HUES6 (cell line): ENCODE measurements at regions not wholly inside any gene's neighbourhood (a gene's known extent, or its start where the extent isn't known, plus 50 kb on each side); places are given as distances from the start of the nearest gene placed in this dataset.

ENCODE experiments used
- H3K27ac ChIP-seq: 2 replicates; pipeline ENCODE4 v1.7.0; 2013; ENCODE audit warnings: low read depth, mild to moderate bottlenecking, low read length, inconsistent platforms
- H3K27me3 ChIP-seq: 2 replicates; pipeline ENCODE4 v1.6.1; 2013; ENCODE audit warnings: low read length; ENCODE audit not compliant: control insufficient read depth, insufficient read depth
- H3K36me3 ChIP-seq: 2 replicates; pipeline ENCODE4 v1.6.1; 2013; ENCODE audit warnings: low read length; ENCODE audit not compliant: control insufficient read depth, insufficient read depth
- H3K4me1 ChIP-seq: 2 replicates; pipeline ENCODE4 v1.6.1; 2013; ENCODE audit warnings: low read length; ENCODE audit not compliant: control insufficient read depth, insufficient read depth
- H3K4me3 ChIP-seq: 2 replicates; pipeline ENCODE4 v1.5.1; 2013; ENCODE audit warnings: low read depth, low read length
- H3K9ac ChIP-seq: one replicate; pipeline ENCODE4 v1.6.1; 2013; ENCODE audit warnings: mild to moderate bottlenecking, low read length
- H3K9me3 ChIP-seq: 2 replicates; pipeline ENCODE4 v1.6.1; 2013; ENCODE audit warnings: low read depth, low read length; ENCODE audit not compliant: control insufficient read depth, insufficient read depth

GRCh38 chr5:63812693-63813092, 149.6 kb downstream of the HTR1A start:
- Histone ChIP-seq H3K9me3 (peaks cover 22% of the 10 kb centered on the region), H3K4me1 (no peaks in the 10 kb centered on the region), H3K27me3 (no peaks in the 10 kb centered on the region), H3K27ac (no peak overlapping the region), H3K36me3 (no peaks in the 10 kb centered on the region), H3K4me3 (no peak overlapping the region), H3K9ac (no peak overlapping the region)

GRCh38 chr5:63811961-63812360, 150.3 kb downstream of the HTR1A start:
- H3K27ac ChIP-seq: no peak overlapping the region

GRCh38 chr5:63811286-63811685, 151.0 kb downstream of the HTR1A start:
- H3K4me1 ChIP-seq: no peaks in the 10 kb centered on the region
- H3K27me3 ChIP-seq: no peaks in the 10 kb centered on the region
- H3K27ac ChIP-seq: no peak overlapping the region
- H3K36me3 ChIP-seq: no peaks in the 10 kb centered on the region
- H3K9ac ChIP-seq: no peak overlapping the region
- no peak overlapping the region for H3K4me3 ChIP-seq
- peaks cover 21% of the 10 kb centered on the region for H3K9me3 ChIP-seq

More at GRCh38 chr5:63811961-63812360, 150.3 kb downstream of the HTR1A start:
- Histone ChIP-seq H3K9me3 (peaks cover 22% of the 10 kb centered on the region), H3K27me3 (no peaks in the 10 kb centered on the region), H3K9ac (no peak overlapping the region), H3K36me3 (no peaks in the 10 kb centered on the region), H3K4me3 (no peak overlapping the region), H3K4me1 (no peaks in the 10 kb centered on the region)

GRCh38 chr5:63805151-63805550, 157.1 kb downstream of the HTR1A start:
- no peaks in the 10 kb centered on the region for H3K36me3 ChIP-seq
- no peak overlapping the region for H3K9ac ChIP-seq
- H3K27me3 ChIP-seq: no peaks in the 10 kb centered on the region
- no peaks in the 10 kb centered on the region for H3K4me1 ChIP-seq
- H3K4me3 ChIP-seq: no peak overlapping the region
- no peaks in the 10 kb centered on the region for H3K9me3 ChIP-seq
- H3K27ac ChIP-seq: no peak overlapping the region

- Histone ChIP-seq H3K27me3 (no peaks in the 10 kb centered on the region), H3K36me3 (no peaks in the 10 kb centered on the region), H3K4me3 (no peak overlapping the region), H3K9ac (no peak overlapping the region), H3K9me3 (0 out of 2 replicates have a peak, but pooled peaks cover 5% of the 10 kb centered on the region), H3K4me1 (no peaks in the 10 kb centered on the region), H3K27ac (no peak overlapping the region)
Measured at GRCh38 chr5:63803165-63803564, 159.1 kb downstream of the HTR1A start.

GRCh38 chr5:63794979-63795378, 167.3 kb downstream of the HTR1A start:
- no peak overlapping the region for H3K4me3 ChIP-seq
- H3K9me3 ChIP-seq: peaks cover 30% of the 10 kb centered on the region
- no peaks in the 10 kb centered on the region for H3K36me3 ChIP-seq
- no peak overlapping the region for H3K9ac ChIP-seq
- no peak overlapping the region for H3K27ac ChIP-seq
- H3K4me1 ChIP-seq: no peaks in the 10 kb centered on the region
- no peaks in the 10 kb centered on the region for H3K27me3 ChIP-seq

GRCh38 chr5:63794296-63794695, 167.9 kb downstream of the HTR1A start:
- Histone ChIP-seq H3K4me1 (no peaks in the 10 kb centered on the region), H3K9me3 (peaks cover 26% of the 10 kb centered on the region), H3K9ac (no peak overlapping the region), H3K27me3 (no peaks in the 10 kb centered on the region), H3K4me3 (no peak overlapping the region), H3K36me3 (no peaks in the 10 kb centered on the region), H3K27ac (no peak overlapping the region)

- Histone ChIP-seq H3K9me3 (no peaks in the 10 kb centered on the region), H3K4me1 (no peaks in the 10 kb centered on the region), H3K9ac (no peak overlapping the region)
Measured at GRCh38 chr5:63774939-63775338, 187.3 kb downstream of the HTR1A start.

GRCh38 chr5:63768221-63768620, 194.0 kb downstream of the HTR1A start:
- H3K9me3 ChIP-seq: no peaks in the 10 kb centered on the region
- H3K9ac ChIP-seq: no peak overlapping the region
- no peak overlapping the region for H3K4me3 ChIP-seq
- H3K27ac ChIP-seq: no peak overlapping the region
- H3K27me3 ChIP-seq: no peaks in the 10 kb centered on the region
- no peaks in the 10 kb centered on the region for H3K36me3 ChIP-seq
- H3K4me1 ChIP-seq: no peaks in the 10 kb centered on the region

More at GRCh38 chr5:63774939-63775338, 187.3 kb downstream of the HTR1A start:
- Histone ChIP-seq H3K27me3 (no peaks in the 10 kb centered on the region), H3K27ac (no peak overlapping the region), H3K4me3 (no peak overlapping the region), H3K36me3 (no peaks in the 10 kb centered on the region)

- Histone ChIP-seq H3K9me3 (no peaks in the 10 kb centered on the region), H3K27ac (no peak overlapping the region), H3K4me3 (no peak overlapping the region), H3K27me3 (no peaks in the 10 kb centered on the region), H3K4me1 (no peaks in the 10 kb centered on the region), H3K36me3 (no peaks in the 10 kb centered on the region), H3K9ac (no peak overlapping the region)
Measured at GRCh38 chr5:63760965-63761364, 201.3 kb downstream of the HTR1A start.

GRCh38 chr5:63743096-63743798, 219.0 kb downstream of the HTR1A start:
- Histone ChIP-seq H3K4me3 (no peak overlapping the region), H3K27me3 (no peaks in the 10 kb centered on the region), H3K4me1 (no peaks in the 10 kb centered on the region), H3K9me3 (no peaks in the 10 kb centered on the region), H3K27ac (no peak overlapping the region), H3K9ac (no peak overlapping the region), H3K36me3 (no peaks in the 10 kb centered on the region)
